NCI-H2107 treated with DMSO at 0.1 percent for 48 hours (cell line): ENCODE measurements at regions not wholly inside any gene's neighbourhood (a gene's known extent, or its start where the extent isn't known, plus 50 kb on each side); places are given as distances from the start of the nearest gene placed in this dataset.

ENCODE experiments used
- DNase-seq: peaks from one replicate; lab custom pipeline; 2025; ENCODE audit not compliant: unreplicated experiment; lab: John Stamatoyannopoulos, UW

GRCh38 chr18:51397347-51397962, 200.0 kb upstream of the MEX3C start:
- DNase-seq, result no peak

DNA sequence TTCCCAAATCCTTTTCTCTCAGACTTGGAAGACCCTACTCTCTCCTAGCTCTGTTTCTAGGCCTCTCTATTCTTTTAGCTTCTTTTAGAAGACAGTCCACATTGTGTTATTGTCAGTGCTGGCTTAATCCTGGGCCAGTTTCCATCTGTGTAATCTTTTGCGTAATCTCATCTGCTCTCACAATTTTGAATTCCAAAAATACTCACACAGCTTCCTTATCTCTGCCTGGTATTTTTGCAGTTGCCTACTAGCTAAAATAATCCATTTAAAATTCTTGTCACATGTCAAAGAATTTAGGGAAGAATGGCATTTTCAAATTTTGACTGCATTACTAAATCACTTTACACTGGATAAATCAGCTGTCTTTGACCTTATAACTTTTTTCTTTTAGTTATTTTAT, 200.6 kb upstream of the MEX3C start:
- no peak for DNase-seq

GRCh38 chr18:51399491-51400122, 202.1 kb upstream of the MEX3C start:
- no peak for DNase-seq

DNA sequence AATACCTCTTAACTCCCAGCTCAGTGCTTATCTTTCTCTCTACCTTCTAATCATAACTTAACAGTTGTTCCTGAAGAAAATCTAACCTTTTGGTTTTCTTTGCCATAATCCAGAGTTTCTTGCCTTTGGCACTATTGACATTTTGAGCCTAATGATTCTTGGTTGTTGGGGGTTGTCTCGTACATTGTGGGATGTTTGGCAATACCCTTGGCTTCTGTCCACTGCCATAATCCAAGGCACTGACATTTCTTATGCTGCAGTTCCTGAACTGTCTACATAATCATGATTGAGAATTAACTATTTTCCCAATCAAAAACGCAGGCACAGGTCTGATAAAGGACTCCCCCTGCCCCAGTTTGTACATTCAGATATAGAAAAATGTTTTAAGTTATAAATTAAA, 203.2 kb upstream of the MEX3C start:
- DNase-seq, result no peak

GRCh38 chr18:51401912-51402311, 204.4 kb upstream of the MEX3C start:
- no peak for DNase-seq

- DNase-seq, result no peak
These were observed 207.1 kb upstream of the MEX3C start for GRCh38 chr18:51404620-51405019.

- DNase-seq, result no peak
These were observed 208.4 kb upstream of the MEX3C start for GRCh38 chr18:51405683-51406477.

DNA sequence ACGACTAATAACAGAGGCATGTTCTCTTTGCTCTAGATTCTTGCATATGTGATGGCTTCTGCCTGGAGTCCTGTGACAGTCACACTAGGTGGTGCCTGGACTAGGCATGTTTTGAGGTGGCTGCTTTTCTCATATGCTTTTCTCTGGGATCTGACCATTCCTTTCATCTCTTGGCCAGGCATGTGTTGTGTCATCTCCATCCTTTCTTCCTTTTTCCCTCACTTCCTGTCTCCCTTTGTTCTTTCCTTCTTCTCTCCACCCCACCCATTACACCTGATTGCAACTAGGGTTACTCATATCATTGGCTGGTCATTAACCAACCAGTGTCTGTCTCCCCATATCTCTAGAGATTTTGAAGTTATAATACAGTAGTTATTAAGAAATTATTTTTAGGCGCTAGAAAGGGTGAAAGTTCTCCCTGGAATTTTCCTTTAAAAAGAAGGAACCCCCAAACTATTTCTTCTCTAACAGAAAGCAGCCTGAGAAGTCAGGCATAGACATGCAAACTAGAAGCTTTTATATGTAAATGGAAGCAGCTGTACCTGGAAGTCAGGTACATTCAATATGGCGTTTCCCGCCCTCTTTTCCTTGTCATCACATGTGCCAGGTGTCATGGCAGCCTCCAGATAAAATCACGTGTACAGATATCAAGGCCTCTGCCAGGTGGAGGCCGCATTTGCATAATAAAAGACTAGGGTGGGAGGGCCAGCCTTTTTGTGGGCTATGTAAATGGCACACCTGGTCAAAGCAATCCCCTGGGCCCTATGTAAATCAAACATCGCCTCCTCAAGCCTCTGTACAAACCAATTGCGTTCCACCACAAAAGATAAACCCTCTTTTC, 220.4 kb upstream of the MEX3C start:
- DNase-seq, result no peak

- DNase-seq, result no peak
These were observed 228.0 kb upstream of the MEX3C start for GRCh38 chr18:51425475-51425874.

DNA sequence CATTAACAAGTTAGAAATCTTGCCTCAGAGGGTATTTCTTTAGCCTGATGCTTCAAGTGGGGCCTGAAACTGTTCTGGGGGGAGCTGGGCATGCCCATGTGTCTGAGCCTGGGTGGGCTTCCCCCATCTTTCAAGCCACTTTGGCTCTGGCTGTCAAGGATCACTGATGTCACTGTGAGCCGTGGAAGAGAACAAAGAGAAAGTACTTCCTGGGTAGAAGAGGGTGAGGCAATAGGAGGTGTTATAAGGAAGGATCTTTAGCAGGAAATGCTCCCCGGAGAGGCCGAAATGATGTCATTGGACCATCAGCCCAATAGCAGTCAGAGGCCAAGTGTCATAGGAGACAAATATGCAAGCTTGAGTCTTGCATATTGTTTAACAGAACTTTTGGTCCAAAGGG, 228.4 kb upstream of the MEX3C start:
- DNase-seq, result no peak

DNA sequence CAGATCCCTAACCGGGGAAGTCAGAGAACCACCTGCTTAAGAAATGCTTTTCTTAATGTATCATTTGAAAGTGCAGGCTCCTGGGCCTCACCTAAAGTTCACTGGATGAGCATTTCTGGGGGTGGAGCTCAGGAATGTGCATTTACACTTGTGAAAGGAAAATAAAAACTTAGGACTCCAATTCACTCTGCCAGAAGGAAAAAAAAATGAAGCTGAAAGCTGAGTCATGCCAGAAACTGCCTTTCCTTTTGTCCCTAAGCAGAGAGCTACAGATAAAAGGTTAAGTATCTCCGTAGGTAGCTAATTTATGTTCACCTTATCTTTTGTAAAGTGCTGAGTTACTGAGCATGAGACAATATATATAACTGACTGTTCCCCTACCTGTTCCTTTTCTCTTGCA, 229.5 kb upstream of the MEX3C start:
- no peak for DNase-seq

DNA sequence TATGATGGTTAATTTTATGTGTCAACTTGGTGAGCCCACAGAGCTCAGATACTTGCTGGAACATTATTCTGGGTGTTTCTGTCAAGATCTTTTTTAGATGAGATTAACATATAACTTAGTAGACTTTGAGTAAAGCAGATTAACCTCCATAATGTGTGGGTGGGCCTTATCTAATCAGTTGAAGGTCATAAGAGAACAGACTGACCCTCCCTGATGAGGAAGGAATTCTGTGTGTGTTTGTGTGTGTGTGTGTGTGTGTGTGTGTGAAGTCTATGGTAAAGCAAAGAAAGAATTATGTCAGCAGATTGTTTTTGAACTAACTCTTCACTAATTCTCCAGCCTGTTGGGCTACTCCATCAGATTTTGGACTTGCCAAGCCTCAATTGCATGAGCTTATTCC, 232.2 kb upstream of the MEX3C start:
- no peak for DNase-seq

DNA sequence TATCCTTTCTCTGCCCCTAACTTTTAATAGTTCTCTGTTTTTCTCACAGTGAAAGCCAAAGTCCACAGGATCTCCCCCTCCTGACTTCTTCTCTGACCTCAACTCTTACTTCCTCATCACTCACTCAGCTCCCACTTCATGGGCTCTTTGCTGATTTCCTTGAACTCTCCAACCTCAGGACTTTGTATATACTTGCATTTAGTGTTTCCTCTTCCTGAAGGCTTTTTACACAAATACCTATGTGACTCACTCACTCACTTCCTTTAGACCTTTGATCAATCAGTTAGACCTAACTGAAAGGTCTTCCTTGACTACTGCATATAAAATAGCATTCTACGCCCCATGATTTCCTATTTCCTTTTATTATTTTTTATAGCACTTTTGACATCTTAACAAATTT, 233.1 kb upstream of the MEX3C start:
- DNase-seq, result no peak

DNA sequence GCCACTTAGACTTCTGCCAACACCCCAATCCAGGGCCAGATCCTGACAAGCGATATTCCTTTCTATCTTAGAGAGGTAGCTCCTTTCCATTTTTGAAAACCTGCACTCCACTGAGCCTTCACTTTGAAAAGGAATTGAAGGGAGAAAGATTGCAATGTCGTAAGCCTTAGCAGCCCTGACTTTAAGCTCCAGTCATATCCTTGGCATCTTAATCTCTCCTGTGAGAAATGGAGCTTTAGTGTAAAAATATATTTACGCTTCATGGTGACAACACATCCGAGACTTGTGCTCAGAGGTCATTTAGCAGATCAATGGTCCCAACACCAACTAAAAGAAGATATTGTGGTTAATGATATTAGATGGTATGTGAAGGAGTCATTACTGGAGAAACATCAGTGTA, 235.8 kb upstream of the MEX3C start:
- no peak for DNase-seq

DNA sequence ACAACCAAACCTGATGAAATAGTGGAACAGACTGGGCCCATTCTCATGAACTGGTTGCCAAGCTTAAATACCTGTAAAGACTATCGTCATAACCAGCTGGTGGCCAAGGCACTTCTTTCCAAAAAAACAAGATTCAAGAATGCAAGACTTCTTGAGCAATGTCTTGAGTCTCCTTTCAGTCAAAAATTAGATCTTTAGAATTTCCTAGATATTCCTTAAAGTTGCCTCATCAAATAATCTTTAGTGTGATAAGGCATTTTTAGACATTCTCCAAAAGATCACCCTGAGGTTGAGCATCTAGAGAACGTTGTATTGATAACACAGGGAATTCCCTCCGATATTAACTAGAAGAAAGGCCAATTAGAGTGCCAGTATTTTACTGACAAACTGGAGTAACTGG, 236.4 kb upstream of the MEX3C start:
- DNase-seq, result no peak

GRCh38 chr18:51437280-51438271, 240.1 kb upstream of the MEX3C start:
- no peak for DNase-seq

- no peak for DNase-seq
These were observed 241.4 kb upstream of the MEX3C start for GRCh38 chr18:51438797-51439350.

- no peak for DNase-seq
These were observed 244.5 kb upstream of the MEX3C start for GRCh38 chr18:51442012-51442411.

DNA sequence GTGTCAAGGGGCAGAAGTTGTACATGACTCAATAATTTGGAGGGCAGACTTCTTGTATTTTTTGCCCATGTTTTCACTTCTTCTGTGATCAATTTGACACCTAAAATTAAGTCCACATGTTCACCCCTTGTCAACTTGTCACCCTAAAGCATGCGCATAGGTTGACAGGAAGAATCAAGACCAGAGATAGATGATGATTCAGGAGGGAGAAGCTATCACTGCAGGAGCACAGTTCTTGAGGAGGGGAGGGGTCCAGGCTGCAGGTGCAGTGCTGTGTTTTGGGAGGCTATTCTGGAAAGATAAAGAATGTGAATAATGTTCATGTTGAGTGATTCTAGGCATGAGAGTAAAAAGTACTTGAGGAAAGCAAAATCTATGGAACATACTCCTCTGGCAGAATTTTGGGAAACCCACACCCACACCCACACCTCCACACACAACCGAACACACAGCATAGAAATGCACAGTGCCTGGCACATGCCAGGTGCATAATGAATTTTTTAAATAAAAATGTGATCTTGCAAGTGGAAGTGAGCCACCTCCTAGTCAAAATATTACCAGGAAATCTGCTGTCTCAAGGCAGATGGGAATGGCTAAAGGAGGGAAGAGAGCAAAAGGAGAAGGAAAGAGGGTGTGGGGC, 249.2 kb upstream of the MEX3C start:
- DNase-seq, result no peak
